ENCODE measurements at regions not wholly inside any gene's neighbourhood (a gene's known extent, or its start where the extent isn't known, plus 50 kb on each side); places are given as distances from the start of the nearest gene placed in this dataset.

GRCh38 chr1:117678246-117678977 lies 72.6 kb downstream of the TENT5C start:
- no peaks in the 10 kb centered on the region for H3K9me3 ChIP-seq
- DNase-seq, result peak in 3 of 4 donors; percentile 47 to 64 (median 63)
- no peaks in the 10 kb centered on the region for H3K36me3 ChIP-seq (replicated peaks in 1 of 2; ENCODE audit: insufficient read depth in 1 of 2, low read depth in 2 of 2)
- WGBS, 2 donors, result 23 to 42% methylated on average over 5 of the region's 5 CpGs
- H3K27me3 ChIP-seq, result no peaks in the 10 kb centered on the region
- ATAC-seq, result peak; percentile 25
- peak overlapping the region; percentile 39 to 67 (median 54) for H3K27ac ChIP-seq
- intact Hi-C loops (cut with DNase I), result no loop called here
- TF ChIP-seq POLR2A (IDR thresholded peaks at IDR 0.05) (no peak), CTCF (IDR thresholded peaks at IDR 0.05) (no peak)
- peaks cover 63% of the 10 kb centered on the region for H3K4me1 ChIP-seq
- no peak overlapping the region for H3K4me3 ChIP-seq

GRCh38 chr1:117679299-117679698 lies 73.5 kb downstream of the TENT5C start:
- ATAC-seq (no peak), DNase-seq (peak in 3 of 4 donors; percentile 40 to 58 (median 40))
- Histone ChIP-seq H3K4me3 (no peak overlapping the region), H3K27me3 (no peaks in the 10 kb centered on the region), H3K27ac (peak overlapping the region; percentile 39 to 67 (median 54)), H3K9me3 (no peaks in the 10 kb centered on the region), H3K4me1 (peaks cover 57% of the 10 kb centered on the region), H3K36me3 (replicated peaks in 1 of 2; ENCODE audit: insufficient read depth in 1 of 2, low read depth in 2 of 2) (no peaks in the 10 kb centered on the region)
- no peak for TF ChIP-seq POLR2A (IDR thresholded peaks at IDR 0.05)
- WGBS, 2 donors, result 34 to 49% methylated on average over 3 of the region's 3 CpGs
- intact Hi-C loops (cut with DNase I), result no loop called here

GRCh38 chr1:117679868-117680267 lies 74.0 kb downstream of the TENT5C start:
- no peaks in the 10 kb centered on the region for H3K27me3 ChIP-seq
- WGBS, 2 donors, result 18 to 26% methylated on average over 3 to 4 of the region's 4 CpGs
- ATAC-seq, result no peak
- no peaks in the 10 kb centered on the region for H3K36me3 ChIP-seq (replicated peaks in 1 of 2; ENCODE audit: insufficient read depth in 1 of 2, low read depth in 2 of 2)
- no peak overlapping the region for H3K4me3 ChIP-seq
- peak overlapping the region; percentile 39 to 67 (median 54) for H3K27ac ChIP-seq
- H3K4me1 ChIP-seq, result peaks cover 51% of the 10 kb centered on the region
- no peaks in the 10 kb centered on the region for H3K9me3 ChIP-seq
- DNase-seq, result no peak
- intact Hi-C loops (cut with DNase I), result loop anchor here (10.0 kb wide), 1 partner anchor 65 kb away; no protein-coding TSS in a partner anchor
- TF ChIP-seq CTCF (IDR thresholded peaks at IDR 0.05) (no peak), POLR2A (IDR thresholded peaks at IDR 0.05) (no peak)

GRCh38 chr1:117680316-117681002 lies 74.6 kb downstream of the TENT5C start:
- intact Hi-C loops (cut with DNase I), result loop anchor here (10.0 kb wide), 1 partner anchor 64 kb away; no protein-coding TSS in a partner anchor
- Histone ChIP-seq H3K27me3 (no peaks in the 10 kb centered on the region), H3K4me3 (no peak overlapping the region), H3K4me1 (peaks cover 46% of the 10 kb centered on the region), H3K9me3 (no peaks in the 10 kb centered on the region), H3K27ac (peak overlapping the region in 1 of 4 donors; percentile 4), H3K36me3 (replicated peaks in 1 of 2; ENCODE audit: insufficient read depth in 1 of 2, low read depth in 2 of 2) (no peaks in the 10 kb centered on the region)
- 79 to 83% methylated on average over 9 of the region's 9 CpGs for WGBS, 2 donors
- DNase-seq (no peak), ATAC-seq (no peak)
- no peak for TF ChIP-seq CTCF (IDR thresholded peaks at IDR 0.05)
- no peak for TF ChIP-seq POLR2A (IDR thresholded peaks at IDR 0.05)

GRCh38 chr1:117681093-117681900 lies 75.4 kb downstream of the TENT5C start:
- TF ChIP-seq POLR2A (IDR thresholded peaks at IDR 0.05) (no peak), CTCF (IDR thresholded peaks at IDR 0.05) (no peak)
- H3K4me1 ChIP-seq, result peaks cover 43% of the 10 kb centered on the region
- H3K27ac ChIP-seq, result no peak overlapping the region
- DNase-seq (no peak), ATAC-seq (no peak)
- H3K9me3 ChIP-seq, result no peaks in the 10 kb centered on the region
- no peaks in the 10 kb centered on the region for H3K36me3 ChIP-seq (replicated peaks in 1 of 2; ENCODE audit: insufficient read depth in 1 of 2, low read depth in 2 of 2)
- no peak overlapping the region for H3K4me3 ChIP-seq
- WGBS, 2 donors, result 78 to 86% methylated on average over 9 of the region's 9 CpGs
- no peaks in the 10 kb centered on the region for H3K27me3 ChIP-seq
- intact Hi-C loops (cut with DNase I), result loop anchor here (10.0 kb wide), 1 partner anchor 64 kb away; no protein-coding TSS in a partner anchor

Measured in body of pancreas (tissue), 4 donors.